K562 (cell line): ENCODE measurements at regions not wholly inside any gene's neighbourhood (a gene's known extent, or its start where the extent isn't known, plus 50 kb on each side); places are given as distances from the start of the nearest gene placed in this dataset.

ENCODE experiments used
- ATF1 ChIP-seq, 2 experiments: fragments of 450-650 bp in 1 of 2; IDR thresholded peaks; 2 replicates each; pipeline ENCODE4 v1.6.1; 2016; ENCODE audit warnings: missing compliant biosample characterization in 1 of 2, missing genetic modification characterization in 1 of 2
- CTBP1 ChIP-seq: fragments of 450-650 bp; IDR thresholded peaks from 2 replicates; pipeline ENCODE4 v1.6.1; 2016; ENCODE audit warnings: borderline replicate concordance
- ELF1 ChIP-seq: fragments of 200-800 bp; sonication (Bioruptor generic); IDR thresholded peaks from 2 replicates; pipeline ENCODE4 v1.6.1; 2016; ENCODE audit warnings: missing genetic modification characterization, missing compliant biosample characterization
- HDAC1 ChIP-seq, 2 experiments: fragments of 450-650 bp; IDR thresholded peaks; 2 replicates each; pipeline ENCODE4 v1.6.1; 2016 to 2017; ENCODE audit warnings: inconsistent platforms in 1 of 2, mild to moderate bottlenecking in 1 of 2, moderate library complexity in 1 of 2
- HDAC6 ChIP-seq: IDR thresholded peaks from 2 replicates; pipeline ENCODE4 v1.6.1; 2012; ENCODE audit warnings: low read depth, mild to moderate bottlenecking, control low read depth, inconsistent platforms, low read length, moderate library complexity
- HLTF ChIP-seq: fragments of 450-650 bp; IDR thresholded peaks from 2 replicates; pipeline ENCODE4 v1.6.1; 2016
- KHSRP ChIP-seq: fragments of 450-650 bp; IDR thresholded peaks from 2 replicates; pipeline ENCODE4 v1.6.1; 2017
- KLF16 ChIP-seq: IDR thresholded peaks from 2 replicates; pipeline ENCODE4 v1.6.1; 2016; ENCODE audit warnings: antibody characterized with exemption
- MAFK ChIP-seq: IDR thresholded peaks from 2 replicates; pipeline ENCODE4 v1.6.1; 2011; ENCODE audit warnings: low read length, improper control_type of control experiment
- MYC ChIP-seq, 2 experiments: fragments of 250-450 bp in 1 of 2; sonication (Bioruptor Pico) in 1 of 2; IDR thresholded peaks; 2 replicates each; pipeline versions ENCODE4 v1.5.1 to v1.6.1; 2012 to 2021; ENCODE audit warnings: low read depth in 2 of 2, borderline replicate concordance in 1 of 2, improper control_type of control experiment in 1 of 2, low read length in 1 of 2, mild to moderate bottlenecking in 1 of 2, moderate library complexity in 1 of 2
- NCOR1 ChIP-seq: fragments of 450-650 bp; IDR thresholded peaks from 2 replicates; pipeline ENCODE4 v1.6.1; 2016; ENCODE audit warnings: mild to moderate bottlenecking, moderate library complexity
- SMAD4 ChIP-seq: fragments of 250-450 bp; sonication (Bioruptor Pico); conservative IDR thresholded peaks from 2 replicates; pipeline ENCODE4 v1.8.0; 2021; ENCODE audit warnings: inconsistent platforms, mild to moderate bottlenecking, moderate library complexity
- SMARCA4 ChIP-seq: fragments of 450-650 bp; IDR thresholded peaks from 2 replicates; pipeline ENCODE4 v1.6.1; 2016
- TCF3 ChIP-seq: sonication (generic); formaldehyde crosslinking; IDR thresholded peaks from 2 replicates; pipeline ENCODE4 v1.4.0; 2020; ENCODE audit warnings: mild to moderate bottlenecking, missing genetic modification reagents
- TEAD2 ChIP-seq: fragments of 450-650 bp; IDR thresholded peaks from 2 replicates; pipeline ENCODE4 v1.6.1; 2016; ENCODE audit warnings: missing genetic modification characterization, control low read depth, missing compliant biosample characterization
- TRIM24 ChIP-seq, 2 experiments: fragments of 450-650 bp; IDR thresholded peaks; 2 replicates each; pipeline ENCODE4 v1.6.1; 2016
- ZEB2 ChIP-seq: fragments of 450-650 bp; IDR thresholded peaks from 2 replicates; pipeline ENCODE4 v1.6.1; 2016
- ZNF175 ChIP-seq: fragments of 200-800 bp; sonication (Bioruptor generic); IDR thresholded peaks from 2 replicates; pipeline ENCODE4 v1.6.1; 2016; ENCODE audit warnings: low read depth, mild to moderate bottlenecking, missing genetic modification characterization, missing compliant biosample characterization
- ZNF316 ChIP-seq: fragments of 450-650 bp; IDR thresholded peaks from 2 replicates; pipeline ENCODE4 v1.6.1; 2016
- ZNF76 ChIP-seq: fragments of 250-450 bp; sonication (Bioruptor Pico); IDR thresholded peaks from 2 replicates; pipeline ENCODE4 v1.4.0; 2020; ENCODE audit warnings: mild to moderate bottlenecking, moderate library complexity, borderline replicate concordance
- ZNF766 ChIP-seq: fragments of 200-800 bp; sonication (Bioruptor generic); conservative IDR thresholded peaks from 2 replicates; pipeline ENCODE4 v1.6.1; 2016; ENCODE audit warnings: missing genetic modification characterization, missing compliant biosample characterization
- TF ChIP-seq, protein P1 (sequence below): sonication (generic); formaldehyde crosslinking; IDR thresholded peaks from 2 replicates; pipeline ENCODE4 v1.8.1; 2023; ENCODE audit warnings: mild to moderate bottlenecking, missing genetic modification reagents
- TF ChIP-seq, protein P2 (sequence below): fragments of 250-450 bp; sonication (Bioruptor Pico); IDR thresholded peaks from 2 replicates; pipeline ENCODE4 v1.9.0; 2021; ENCODE audit warnings: mild to moderate bottlenecking
- TF ChIP-seq, protein P3 (sequence below): IDR thresholded peaks from 2 replicates; pipeline ENCODE4 v1.6.1; 2016; ENCODE audit warnings: missing genetic modification characterization, missing compliant biosample characterization
- TF ChIP-seq, protein P4 (sequence below): fragments of 200-800 bp; sonication (Bioruptor generic); IDR thresholded peaks from 2 replicates; pipeline ENCODE4 v1.6.1; 2017; ENCODE audit warnings: missing genetic modification characterization, missing compliant biosample characterization

DNA sequence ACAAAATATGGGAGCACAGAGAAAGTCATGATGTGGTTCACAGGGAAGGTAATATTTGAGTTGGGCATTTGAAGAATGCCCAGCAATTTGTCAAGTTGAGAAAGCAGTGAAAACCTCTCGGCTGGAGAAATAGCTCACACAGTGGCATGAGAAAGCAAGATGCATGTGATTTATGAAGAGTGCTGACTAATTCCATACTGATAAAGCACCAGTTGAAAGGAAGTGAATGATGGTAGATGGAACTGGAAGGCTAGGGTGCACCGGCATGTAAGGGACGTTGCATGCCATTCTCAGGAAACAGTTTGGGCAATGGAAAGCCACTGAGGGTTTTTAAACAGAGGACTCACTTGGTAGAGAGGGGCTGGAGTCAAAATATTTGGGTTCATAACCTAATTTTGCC, 53.5 kb upstream of the MTF2 start (continued):
- TF ChIP-seq KLF16 (no peak), ZNF76 (CRISPR knock-in tag) (no peak), HLTF (no peak), ATF1 (CRISPR knock-in tag; IDR thresholded peaks at IDR 0.05) (no peak), ATF1 (tag; IDR thresholded peaks at IDR 0.05) (0 out of 2 replicates have a peak, but pooled peaks have one; percentile 26), MYC (IDR thresholded peaks at IDR 0.05; ENCODE audit: low read depth, low read length) (no peak), MYC (CRISPR knock-in tag; IDR thresholded peaks at IDR 0.05; ENCODE audit: borderline replicate concordance, low read depth) (no peak), NCOR1 (no peak), KHSRP (no peak), ZEB2 (0 out of 2 replicates have a peak, but pooled peaks have one; percentile 8), SMAD4 (no peak), HDAC6 (no peak), CTBP1 (peak; percentile 55; the same call in 1 of the 2 replicates), HDAC1 (IDR thresholded peaks at IDR 0.05) (0 out of 4 replicates have a peak, but pooled peaks of 1 of the 2 experiments have one; percentile 30), SMARCA4 (peak; percentile 87), TEAD2 (tag) (0 out of 2 replicates have a peak, but pooled peaks have one; percentile 24), TCF3 (CRISPR knock-in tag) (no peak), ZNF766 (CRISPR knock-in tag) (0 out of 2 replicates have a peak, but pooled peaks have one; percentile 47), ELF1 (tag) (no peak), ZNF175 (CRISPR knock-in tag) (0 out of 2 replicates have a peak, but pooled peaks have one; percentile 48), TRIM24 (IDR thresholded peaks at IDR 0.05) (peak in 1 of 2 experiments; percentile 45; a peak in 2 of 4 replicates), MAFK (peak; percentile 71), ZNF316 (peak; percentile 86)
- TF ChIP-seq, protein P1, sequence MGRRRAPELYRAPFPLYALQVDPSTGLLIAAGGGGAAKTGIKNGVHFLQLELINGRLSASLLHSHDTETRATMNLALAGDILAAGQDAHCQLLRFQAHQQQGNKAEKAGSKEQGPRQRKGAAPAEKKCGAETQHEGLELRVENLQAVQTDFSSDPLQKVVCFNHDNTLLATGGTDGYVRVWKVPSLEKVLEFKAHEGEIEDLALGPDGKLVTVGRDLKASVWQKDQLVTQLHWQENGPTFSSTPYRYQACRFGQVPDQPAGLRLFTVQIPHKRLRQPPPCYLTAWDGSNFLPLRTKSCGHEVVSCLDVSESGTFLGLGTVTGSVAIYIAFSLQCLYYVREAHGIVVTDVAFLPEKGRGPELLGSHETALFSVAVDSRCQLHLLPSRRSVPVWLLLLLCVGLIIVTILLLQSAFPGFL (CRISPR knock-in tag), result no peak
- TF ChIP-seq, protein P2, sequence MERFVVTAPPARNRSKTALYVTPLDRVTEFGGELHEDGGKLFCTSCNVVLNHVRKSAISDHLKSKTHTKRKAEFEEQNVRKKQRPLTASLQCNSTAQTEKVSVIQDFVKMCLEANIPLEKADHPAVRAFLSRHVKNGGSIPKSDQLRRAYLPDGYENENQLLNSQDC (CRISPR knock-in tag), result no peak
- TF ChIP-seq, protein P3, sequence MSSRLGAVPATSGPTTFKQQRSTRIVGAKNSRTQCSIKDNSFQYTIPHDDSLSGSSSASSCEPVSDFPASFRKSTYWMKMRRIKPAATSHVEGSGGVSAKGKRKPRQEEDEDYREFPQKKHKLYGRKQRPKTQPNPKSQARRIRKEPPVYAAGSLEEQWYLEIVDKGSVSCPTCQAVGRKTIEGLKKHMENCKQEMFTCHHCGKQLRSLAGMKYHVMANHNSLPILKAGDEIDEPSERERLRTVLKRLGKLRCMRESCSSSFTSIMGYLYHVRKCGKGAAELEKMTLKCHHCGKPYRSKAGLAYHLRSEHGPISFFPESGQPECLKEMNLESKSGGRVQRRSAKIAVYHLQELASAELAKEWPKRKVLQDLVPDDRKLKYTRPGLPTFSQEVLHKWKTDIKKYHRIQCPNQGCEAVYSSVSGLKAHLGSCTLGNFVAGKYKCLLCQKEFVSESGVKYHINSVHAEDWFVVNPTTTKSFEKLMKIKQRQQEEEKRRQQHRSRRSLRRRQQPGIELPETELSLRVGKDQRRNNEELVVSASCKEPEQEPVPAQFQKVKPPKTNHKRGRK (tag), result no peak
- TF ChIP-seq, protein P4, sequence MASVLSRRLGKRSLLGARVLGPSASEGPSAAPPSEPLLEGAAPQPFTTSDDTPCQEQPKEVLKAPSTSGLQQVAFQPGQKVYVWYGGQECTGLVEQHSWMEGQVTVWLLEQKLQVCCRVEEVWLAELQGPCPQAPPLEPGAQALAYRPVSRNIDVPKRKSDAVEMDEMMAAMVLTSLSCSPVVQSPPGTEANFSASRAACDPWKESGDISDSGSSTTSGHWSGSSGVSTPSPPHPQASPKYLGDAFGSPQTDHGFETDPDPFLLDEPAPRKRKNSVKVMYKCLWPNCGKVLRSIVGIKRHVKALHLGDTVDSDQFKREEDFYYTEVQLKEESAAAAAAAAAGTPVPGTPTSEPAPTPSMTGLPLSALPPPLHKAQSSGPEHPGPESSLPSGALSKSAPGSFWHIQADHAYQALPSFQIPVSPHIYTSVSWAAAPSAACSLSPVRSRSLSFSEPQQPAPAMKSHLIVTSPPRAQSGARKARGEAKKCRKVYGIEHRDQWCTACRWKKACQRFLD (CRISPR knock-in tag), result no peak
- TF ChIP-seq, all 486 proteins: peak for 48
